Aorta (tissue), 5 donors: ENCODE measurements at regions not wholly inside any gene's neighbourhood (a gene's known extent, or its start where the extent isn't known, plus 50 kb on each side); places are given as distances from the start of the nearest gene placed in this dataset.

Source experiments
- ATAC-seq: fragments of 200-7000 bp; cut with Tn5 transposase; one replicate; pipeline ENCODE4 v1.9.1; 2022; ENCODE audit warnings: moderate library complexity; ENCODE audit not compliant: low FRiP score
- DNase-seq, 2 donors: peaks; one replicate each; pipeline ENCODE4 v3.0.0-alpha.2; 2020
- H3K27ac ChIP-seq, 2 donors: one replicate each; pipeline ENCODE4 v1.5.1; 2013; ENCODE audit warnings: low read length in 2 of 2, mild to moderate bottlenecking in 2 of 2, moderate library complexity in 2 of 2, control low read depth in 1 of 2, inconsistent platforms in 1 of 2, low read depth in 1 of 2
- H3K27me3 ChIP-seq, 2 donors: one replicate each; pipeline ENCODE4 v1.6.1; 2013; ENCODE audit warnings: control low read depth in 1 of 2, low read length in 1 of 2, mild to moderate bottlenecking in 1 of 2, moderate library complexity in 1 of 2; ENCODE audit not compliant: insufficient read depth in 2 of 2, control insufficient read depth in 1 of 2
- H3K36me3 ChIP-seq, 2 donors: one replicate each; pipeline ENCODE4 v1.6.1; 2013; ENCODE audit warnings: control low read depth in 1 of 2, low read length in 1 of 2, mild to moderate bottlenecking in 1 of 2; ENCODE audit not compliant: insufficient read depth in 2 of 2, control insufficient read depth in 1 of 2
- H3K4me1 ChIP-seq, 2 donors: one replicate each; pipeline ENCODE4 v1.6.1; 2013; ENCODE audit warnings: low read length in 2 of 2, control low read depth in 1 of 2, mild to moderate bottlenecking in 1 of 2, moderate library complexity in 1 of 2; ENCODE audit not compliant: insufficient read depth in 2 of 2, control insufficient read depth in 1 of 2
- H3K4me3 ChIP-seq, 2 donors: one replicate each; pipeline ENCODE4 v1.5.1; 2013; ENCODE audit warnings: low read length in 2 of 2, control low read depth in 1 of 2, mild to moderate bottlenecking in 1 of 2
- H3K9me3 ChIP-seq: one replicate; pipeline ENCODE4 v1.6.1; 2013; ENCODE audit warnings: mild to moderate bottlenecking, low read length; ENCODE audit not compliant: control insufficient read depth
- WGBS, 2 donors: extraction: QIAGEN DNeasy Blood & Tissue Kit; methylation state at CpG; one replicate each; pipeline ENCODE4 v1.1.7; 2013; 5-methylcytosine and 5-hydroxymethylcytosine counted together
- intact Hi-C, 2 donors: fragments of 100-400 bp; cut with DNase I; formaldehyde crosslinking; loops; one replicate each; pipeline versions ENCODE4 v1.14.2 to v1.15.0; 2022
- donor health status: healthy with polysubstance abuse.
- donor health status: Bipolar disorder and iron deficiency.
- donor health status: DM: no; HTN: no; CAD: no.
- donor health status: DM: no; HTN: no; CAD: no.
- donor health status: DM: yes; HTN: yes; CAD: no.

DNA sequence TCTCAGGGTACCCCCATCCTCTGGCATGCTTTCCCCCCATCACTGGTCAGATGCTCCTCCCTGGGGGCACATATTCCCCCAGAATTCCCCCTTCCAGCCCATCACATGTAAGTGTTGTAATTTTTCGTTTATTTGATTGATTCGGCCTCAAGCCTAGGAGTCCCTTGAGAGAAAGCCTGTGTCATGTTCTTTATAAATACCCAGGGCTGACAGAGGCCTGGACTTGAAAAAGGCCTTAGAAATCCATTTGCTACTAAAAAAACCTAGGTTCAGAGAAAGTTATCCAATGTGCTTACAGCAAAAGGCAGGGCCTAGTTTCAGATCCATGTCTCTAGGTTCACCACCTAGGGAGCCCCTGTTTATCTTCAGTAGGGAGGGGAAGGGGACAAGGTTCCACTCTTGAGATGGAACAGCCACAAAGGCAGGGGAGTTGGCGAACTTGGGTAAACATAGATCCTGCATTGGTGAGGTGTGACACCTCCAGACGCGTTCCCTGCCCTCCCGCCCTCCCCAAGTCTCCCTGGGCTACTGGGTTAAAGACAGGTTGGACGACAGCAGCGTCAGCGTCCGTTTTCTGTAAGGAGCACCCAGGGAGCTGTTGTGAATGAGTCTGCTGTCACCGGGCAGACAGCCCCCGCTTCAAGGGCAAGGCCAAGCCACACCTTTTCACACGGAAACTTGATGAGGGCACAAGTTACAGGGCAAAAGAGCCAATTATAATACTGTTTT, 147.8 kb downstream of the EN1 start:
- DNase-seq = no peak
- WGBS, 2 donors = 40 to 44% methylated on average over 13 of the region's 13 CpGs
- Histone ChIP-seq H3K36me3 (no peaks in the 10 kb centered on the region), H3K4me1 (no peaks in the 10 kb centered on the region), H3K27ac (no peak overlapping the region), H3K4me3 (no peak overlapping the region), H3K27me3 (peaks cover 0 to 4% of the 10 kb centered on the region in 2 donors), H3K9me3 (peaks cover 4% of the 10 kb centered on the region)
- no peak for ATAC-seq
- intact Hi-C loops = no loop called here

DNA sequence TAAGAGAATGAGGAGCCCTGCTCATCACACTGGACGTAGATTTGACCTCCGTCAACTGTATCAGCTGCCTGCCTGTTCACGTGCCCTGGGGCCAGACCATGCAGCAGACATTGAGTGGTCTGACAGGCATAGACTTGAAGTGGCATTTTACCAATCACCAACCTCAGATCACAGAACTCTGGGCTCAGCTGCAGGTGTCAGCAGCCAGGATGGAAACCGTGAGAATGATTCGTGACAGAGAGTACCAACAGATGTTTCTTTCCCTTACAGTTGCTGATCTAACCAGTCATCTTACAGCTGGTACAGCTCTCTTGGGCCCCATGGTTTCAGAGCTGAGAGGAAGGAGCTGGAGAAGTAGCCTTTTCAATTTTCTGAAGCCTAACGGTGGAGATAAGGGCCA, 148.9 kb downstream of the EN1 start:
- H3K36me3 ChIP-seq = no peaks in the 10 kb centered on the region
- no peak for ATAC-seq
- intact Hi-C loops = no loop called here
- WGBS, 2 donors = 85 to 86% methylated on average over 6 of the region's 6 CpGs
- peaks cover 0 to 4% of the 10 kb centered on the region in 2 donors for H3K27me3 ChIP-seq
- H3K27ac ChIP-seq = no peak overlapping the region
- H3K9me3 ChIP-seq = peaks cover 4% of the 10 kb centered on the region
- H3K4me3 ChIP-seq = no peak overlapping the region
- no peaks in the 10 kb centered on the region for H3K4me1 ChIP-seq
- DNase-seq = no peak

DNA sequence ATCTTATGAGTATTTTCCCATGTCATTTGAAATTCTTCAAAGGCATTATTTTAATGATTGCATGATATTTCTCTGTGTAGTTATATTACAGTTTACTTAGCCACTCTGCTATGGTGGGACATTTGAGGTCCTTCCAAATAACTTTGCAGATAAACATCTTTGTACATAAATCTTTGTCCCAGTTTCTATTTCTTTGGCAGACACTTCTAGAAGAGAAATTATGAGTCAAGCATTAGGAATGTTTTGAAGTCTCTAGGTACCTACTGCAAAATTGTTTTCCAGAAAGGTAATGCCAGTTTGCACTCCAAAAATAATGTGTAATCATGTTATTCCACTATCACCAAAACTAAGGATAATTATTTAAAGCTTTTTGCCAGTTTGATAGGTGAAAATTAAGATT, 149.7 kb downstream of the EN1 start:
- intact Hi-C loops = no loop called here
- ATAC-seq (no peak), DNase-seq (no peak)
- H3K36me3 ChIP-seq = no peaks in the 10 kb centered on the region
- no peak overlapping the region for H3K4me3 ChIP-seq
- H3K27me3 ChIP-seq = peaks cover 0 to 4% of the 10 kb centered on the region in 2 donors
- H3K9me3 ChIP-seq = peaks cover 4% of the 10 kb centered on the region
- no peak overlapping the region for H3K27ac ChIP-seq
- H3K4me1 ChIP-seq = no peaks in the 10 kb centered on the region

DNA sequence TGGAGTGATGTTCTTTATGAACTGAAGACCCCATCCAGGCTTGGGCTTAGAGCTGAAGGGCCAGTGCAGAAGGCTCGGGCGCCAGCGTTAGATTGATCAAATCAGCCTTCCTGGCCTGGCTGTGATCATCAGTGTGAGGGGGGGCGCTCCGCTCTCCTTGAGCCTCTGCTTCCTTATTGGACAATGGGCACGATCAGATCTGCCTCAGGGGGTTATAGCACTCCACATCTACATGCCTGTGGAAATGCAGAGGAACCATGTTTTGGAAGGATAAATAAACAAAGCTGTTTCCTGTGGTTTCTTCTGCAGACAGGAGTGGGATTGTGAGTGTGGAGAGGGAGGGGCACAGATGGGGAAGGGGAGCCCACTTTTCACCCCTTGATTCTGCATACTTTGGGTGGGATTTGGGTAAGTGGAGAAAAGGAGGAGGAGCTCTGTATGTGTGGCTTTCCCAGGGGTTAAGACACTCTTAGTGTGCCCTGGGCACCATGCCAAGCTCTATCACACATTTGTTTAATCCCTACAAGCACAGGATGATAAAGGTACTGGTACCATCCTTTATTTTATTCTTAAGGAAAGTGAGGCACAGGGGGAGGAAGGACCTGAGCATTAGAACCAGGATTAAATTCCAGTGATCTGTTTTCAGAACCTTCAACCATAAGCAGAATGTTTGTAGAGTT, 150.5 kb downstream of the EN1 start:
- no peaks in the 10 kb centered on the region for H3K4me1 ChIP-seq
- 65 to 66% methylated on average over 6 of the region's 6 CpGs for WGBS, 2 donors
- peaks cover 4% of the 10 kb centered on the region for H3K9me3 ChIP-seq
- H3K27ac ChIP-seq = no peak overlapping the region
- no peaks in the 10 kb centered on the region for H3K36me3 ChIP-seq
- H3K4me3 ChIP-seq = no peak overlapping the region
- peaks cover 0 to 4% of the 10 kb centered on the region in 2 donors for H3K27me3 ChIP-seq
- DNase-seq (no peak), ATAC-seq (no peak)
- intact Hi-C loops = no loop called here

DNA sequence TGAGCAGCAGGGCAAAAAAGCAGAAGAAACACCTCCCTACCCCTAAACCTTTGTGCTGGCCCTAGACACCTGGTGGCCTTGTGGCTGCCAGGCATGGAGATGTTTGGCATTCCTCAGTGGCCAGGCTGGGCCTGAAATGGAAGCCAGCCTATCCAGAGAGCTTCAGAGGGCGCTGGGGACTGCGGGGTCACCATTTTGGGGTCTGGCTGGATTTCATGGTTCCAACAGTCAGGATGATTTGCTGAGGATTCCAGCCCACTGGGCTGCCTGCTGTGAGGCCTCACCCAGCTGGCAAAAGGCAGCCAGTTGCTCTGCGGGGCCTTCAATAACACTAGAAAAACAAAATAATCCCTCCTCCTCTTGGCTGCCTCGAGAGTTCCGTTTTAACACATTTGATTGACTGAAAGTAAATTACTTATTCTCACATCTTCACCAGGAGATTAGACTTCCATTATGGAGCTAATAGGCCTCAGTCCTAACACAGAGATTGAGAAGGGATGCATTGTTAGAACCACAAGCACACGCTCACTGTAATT, 154.1 kb downstream of the EN1 start:
- DNase-seq (no peak), ATAC-seq (no peak)
- 36 to 44% methylated on average over 6 of the region's 6 CpGs for WGBS, 2 donors
- no peaks in the 10 kb centered on the region for H3K9me3 ChIP-seq
- H3K27me3 ChIP-seq = no peaks in the 10 kb centered on the region
- H3K4me3 ChIP-seq = no peak overlapping the region
- no peaks in the 10 kb centered on the region for H3K4me1 ChIP-seq
- no peaks in the 10 kb centered on the region for H3K36me3 ChIP-seq
- no peak overlapping the region for H3K27ac ChIP-seq
- intact Hi-C loops = no loop called here

DNA sequence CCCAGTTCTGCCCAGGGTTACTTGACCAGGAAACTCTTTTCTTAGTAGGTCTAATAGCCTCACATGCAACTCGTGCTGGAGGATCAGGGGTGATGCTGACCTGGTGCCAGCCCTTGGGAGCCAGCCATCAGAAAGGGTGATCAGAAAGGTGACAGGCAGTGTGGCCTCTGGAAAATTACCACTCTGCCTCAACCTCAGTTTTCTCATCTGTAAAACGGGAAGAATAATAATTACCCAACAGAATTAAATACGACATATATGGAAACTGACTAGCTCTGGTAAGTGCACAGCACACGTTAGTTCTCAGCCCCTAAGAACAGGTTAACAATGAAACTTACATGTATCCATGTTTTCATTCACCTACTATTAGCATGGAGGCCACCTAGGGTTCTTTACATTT, 157.6 kb downstream of the EN1 start:
- ATAC-seq = no peak
- H3K9me3 ChIP-seq = no peaks in the 10 kb centered on the region
- 77 to 82% methylated on average over 4 of the region's 4 CpGs for WGBS, 2 donors
- DNase-seq = no peak
- no peak overlapping the region for H3K4me3 ChIP-seq
- no peaks in the 10 kb centered on the region for H3K4me1 ChIP-seq
- intact Hi-C loops = no loop called here
- H3K27me3 ChIP-seq = no peaks in the 10 kb centered on the region
- H3K27ac ChIP-seq = no peak overlapping the region
- H3K36me3 ChIP-seq = no peaks in the 10 kb centered on the region

DNA sequence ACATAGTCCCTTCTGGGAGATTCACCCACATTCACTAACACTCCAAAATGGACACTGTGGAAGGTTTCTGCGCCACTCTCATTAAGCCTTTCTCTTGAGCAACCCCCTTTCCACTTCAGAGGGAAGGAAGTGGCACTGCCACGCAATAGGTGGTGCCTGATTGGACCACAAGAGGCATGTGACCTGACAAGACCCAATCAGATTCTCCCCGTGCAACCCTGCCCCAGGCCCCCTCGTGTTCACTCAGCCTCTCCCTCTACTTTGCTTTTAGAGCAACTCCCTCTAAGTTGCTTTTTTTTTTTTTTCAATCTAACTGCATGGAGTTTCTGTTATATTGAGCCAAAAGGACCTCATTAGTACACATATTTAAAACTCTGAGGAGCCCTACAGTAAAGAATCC, 158.0 kb downstream of the EN1 start:
- 82% methylated on average over 4 of the region's 4 CpGs for WGBS, 2 donors
- no peak for ATAC-seq

DNA sequence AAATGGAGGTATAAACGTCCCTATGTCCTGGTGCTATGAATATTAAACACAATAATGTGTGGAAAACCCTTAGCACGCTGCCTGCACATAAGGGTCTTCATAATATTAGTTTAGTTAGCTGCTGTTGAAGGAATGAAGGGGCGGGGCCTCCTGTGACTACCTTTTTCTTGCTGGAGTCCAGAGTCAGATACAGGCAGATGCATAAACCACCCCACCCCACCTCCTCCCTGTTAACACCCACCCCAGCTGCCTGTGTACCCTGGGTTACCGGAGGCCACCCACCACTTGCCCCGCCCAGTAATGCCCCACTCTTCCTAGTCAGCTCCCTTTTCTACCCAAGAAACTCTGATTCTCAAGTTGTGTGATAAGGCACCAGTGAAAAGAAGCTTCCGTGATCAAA, 158.4 kb downstream of the EN1 start:
- DNase-seq (no peak), ATAC-seq (no peak)
- 73 to 77% methylated on average over 6 of the region's 6 CpGs for WGBS, 2 donors
- Histone ChIP-seq H3K4me3 (no peak overlapping the region), H3K27ac (no peak overlapping the region), H3K9me3 (no peaks in the 10 kb centered on the region), H3K36me3 (no peaks in the 10 kb centered on the region), H3K27me3 (no peaks in the 10 kb centered on the region), H3K4me1 (no peaks in the 10 kb centered on the region)
- intact Hi-C loops = no loop called here

More for the DNA sequence above, 158.0 kb downstream of the EN1 start:
- H3K9me3 ChIP-seq = no peaks in the 10 kb centered on the region
- H3K4me3 ChIP-seq = no peak overlapping the region
- no peaks in the 10 kb centered on the region for H3K36me3 ChIP-seq
- H3K4me1 ChIP-seq = no peaks in the 10 kb centered on the region
- intact Hi-C loops = no loop called here
- DNase-seq = no peak
- no peaks in the 10 kb centered on the region for H3K27me3 ChIP-seq
- no peak overlapping the region for H3K27ac ChIP-seq

DNA sequence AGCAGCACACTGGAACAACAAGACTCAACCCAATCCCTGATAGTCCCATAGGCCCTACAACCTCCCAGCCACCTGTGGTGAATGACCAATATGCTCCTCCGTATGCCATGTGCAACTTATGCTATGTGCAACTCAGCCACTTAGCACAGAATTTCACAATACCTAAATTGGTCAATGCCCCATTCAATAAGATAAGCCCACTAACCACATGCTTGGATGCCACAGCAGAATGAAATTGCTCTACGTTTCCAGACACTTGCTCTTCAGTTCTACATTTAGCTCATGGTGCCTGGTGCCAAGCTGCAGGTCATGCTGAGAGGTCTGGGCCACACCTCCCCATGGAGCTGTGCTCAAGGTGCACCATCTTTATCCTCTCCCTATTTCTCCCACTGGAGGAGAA, 159.8 kb downstream of the EN1 start:
- ATAC-seq (no peak), DNase-seq (no peak)
- Histone ChIP-seq H3K9me3 (no peaks in the 10 kb centered on the region), H3K27ac (no peak overlapping the region), H3K36me3 (no peaks in the 10 kb centered on the region), H3K4me3 (no peak overlapping the region), H3K4me1 (no peaks in the 10 kb centered on the region), H3K27me3 (no peaks in the 10 kb centered on the region)
- intact Hi-C loops = no loop called here
- 59 to 61% methylated on average over 2 of the region's 2 CpGs for WGBS, 2 donors
